PC-9 (cell line): ENCODE measurements at regions not wholly inside any gene's neighbourhood (a gene's known extent, or its start where the extent isn't known, plus 50 kb on each side); places are given as distances from the start of the nearest gene placed in this dataset.

Experiments used
- EZH2 ChIP-seq: fragments of 200-600 bp; sonication (generic); IDR thresholded peaks from 2 replicates; pipeline ENCODE4 v1.8.0; 2017; ENCODE audit warnings: antibody characterized with exemption, low read depth
- TF ChIP-seq, protein P1 (sequence below): fragments of 200-600 bp; sonication (generic); conservative IDR thresholded peaks from 2 replicates; pipeline ENCODE4 v1.6.1; 2017; ENCODE audit warnings: mixed run types, antibody characterized with exemption, mild to moderate bottlenecking, moderate library complexity

DNA sequence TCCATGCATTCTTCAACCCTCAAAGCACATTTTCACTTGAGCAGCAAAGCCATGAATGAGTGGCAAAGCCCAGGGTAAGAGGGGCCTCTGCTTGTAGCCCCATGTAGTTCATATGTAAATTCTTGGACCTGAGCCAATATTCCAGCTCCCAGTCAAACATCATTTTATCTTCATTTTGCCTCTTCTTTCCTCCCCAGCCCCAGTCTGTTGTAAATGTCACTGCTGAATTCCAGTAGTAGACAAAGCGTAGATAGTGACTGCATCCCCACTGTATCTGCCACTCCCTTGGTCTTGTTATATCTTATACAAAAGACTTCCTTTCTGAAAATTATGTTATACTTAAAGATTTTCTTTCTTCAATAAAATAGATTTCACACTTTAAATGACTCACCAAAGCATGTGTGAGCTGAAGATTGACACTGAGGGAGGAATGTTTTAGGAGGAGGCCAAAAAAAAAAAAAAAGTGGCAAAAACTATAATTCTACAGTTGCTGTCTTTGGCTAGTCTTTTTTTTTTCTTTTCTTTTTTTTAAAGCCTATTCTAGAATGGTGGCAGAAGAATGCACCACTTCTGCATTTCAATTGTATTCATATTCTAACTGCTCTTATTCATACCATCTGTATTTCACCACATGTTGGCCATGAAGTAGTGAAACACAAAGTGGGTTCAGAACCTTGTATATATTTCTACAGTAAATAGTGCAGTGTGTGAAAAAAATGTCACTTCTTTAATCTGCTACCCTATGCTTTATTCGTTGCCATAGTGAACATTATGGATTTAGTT lies 306.1 kb downstream of the CPS1 start:
- TF ChIP-seq, protein P1, sequence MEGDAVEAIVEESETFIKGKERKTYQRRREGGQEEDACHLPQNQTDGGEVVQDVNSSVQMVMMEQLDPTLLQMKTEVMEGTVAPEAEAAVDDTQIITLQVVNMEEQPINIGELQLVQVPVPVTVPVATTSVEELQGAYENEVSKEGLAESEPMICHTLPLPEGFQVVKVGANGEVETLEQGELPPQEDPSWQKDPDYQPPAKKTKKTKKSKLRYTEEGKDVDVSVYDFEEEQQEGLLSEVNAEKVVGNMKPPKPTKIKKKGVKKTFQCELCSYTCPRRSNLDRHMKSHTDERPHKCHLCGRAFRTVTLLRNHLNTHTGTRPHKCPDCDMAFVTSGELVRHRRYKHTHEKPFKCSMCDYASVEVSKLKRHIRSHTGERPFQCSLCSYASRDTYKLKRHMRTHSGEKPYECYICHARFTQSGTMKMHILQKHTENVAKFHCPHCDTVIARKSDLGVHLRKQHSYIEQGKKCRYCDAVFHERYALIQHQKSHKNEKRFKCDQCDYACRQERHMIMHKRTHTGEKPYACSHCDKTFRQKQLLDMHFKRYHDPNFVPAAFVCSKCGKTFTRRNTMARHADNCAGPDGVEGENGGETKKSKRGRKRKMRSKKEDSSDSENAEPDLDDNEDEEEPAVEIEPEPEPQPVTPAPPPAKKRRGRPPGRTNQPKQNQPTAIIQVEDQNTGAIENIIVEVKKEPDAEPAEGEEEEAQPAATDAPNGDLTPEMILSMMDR: no peak
- TF ChIP-seq EZH2: no peak
